NT2/D1 (cell line): ENCODE measurements at regions not wholly inside any gene's neighbourhood (a gene's known extent, or its start where the extent isn't known, plus 50 kb on each side); places are given as distances from the start of the nearest gene placed in this dataset.

Experiments used
- DNase-seq: peaks from one replicate; pipeline ENCODE4 v3.0.0-alpha.2; 2011; ENCODE audit warnings: low read depth, low spot score
- H3K27me3 ChIP-seq: 2 replicates; pipeline ENCODE4 v1.6.0; 2011; ENCODE audit warnings: mild to moderate bottlenecking; ENCODE audit not compliant: insufficient read length, insufficient read depth
- H3K36me3 ChIP-seq: 2 replicates; pipeline ENCODE4 v1.6.1; 2011; ENCODE audit warnings: mild to moderate bottlenecking, low read length, mixed read lengths; ENCODE audit not compliant: insufficient read depth, insufficient read length
- H3K4me1 ChIP-seq: 2 replicates; pipeline ENCODE4 v1.5.1; 2011; ENCODE audit not compliant: insufficient read depth, insufficient read length
- H3K4me3 ChIP-seq: 2 replicates; pipeline ENCODE4 v1.5.1; 2011; ENCODE audit warnings: low read depth; ENCODE audit not compliant: insufficient read length
- H3K9ac ChIP-seq: 2 replicates; pipeline ENCODE4 v1.6.0; 2011; ENCODE audit warnings: low read depth; ENCODE audit not compliant: insufficient read length
- H3K9me3 ChIP-seq: 2 replicates; pipeline ENCODE4 v1.5.1; 2011; ENCODE audit warnings: mild to moderate bottlenecking, low read length; ENCODE audit not compliant: insufficient read depth
- SUZ12 ChIP-seq: IDR thresholded peaks from 2 replicates; pipeline ENCODE4 v1.6.1; 2011; ENCODE audit not compliant: insufficient read length, insufficient read depth; ENCODE audit errors: extremely low read depth
- YY1 ChIP-seq: IDR thresholded peaks from 2 replicates; pipeline ENCODE4 v1.6.1; 2011; ENCODE audit not compliant: insufficient read length, insufficient read depth
- ZNF274 ChIP-seq: IDR thresholded peaks from 2 replicates; pipeline ENCODE4 v1.6.1; 2011; ENCODE audit warnings: mild to moderate bottlenecking, low read depth, low read length

GRCh38 chr11:95374105-95374504 lies 143.1 kb upstream of the SESN3 start:
- no peak for DNase-seq
- Histone ChIP-seq H3K27me3 (no peaks in the 10 kb centered on the region), H3K9ac (no peak overlapping the region), H3K36me3 (no peaks in the 10 kb centered on the region), H3K9me3 (peaks cover 6% of the 10 kb centered on the region; the same call in 1 of the 2 replicates), H3K4me3 (no peak overlapping the region), H3K4me1 (no peaks in the 10 kb centered on the region)
- no peak for TF ChIP-seq SUZ12

- Histone ChIP-seq H3K9ac (no peak overlapping the region), H3K36me3 (no peaks in the 10 kb centered on the region), H3K9me3 (peaks cover 6% of the 10 kb centered on the region; the same call in 1 of the 2 replicates), H3K4me3 (no peak overlapping the region), H3K4me1 (no peaks in the 10 kb centered on the region), H3K27me3 (no peaks in the 10 kb centered on the region)
- TF ChIP-seq YY1 (no peak), SUZ12 (no peak), ZNF274 (no peak)
- no peak for DNase-seq
Measured at GRCh38 chr11:95373241-95373640, 142.2 kb upstream of the SESN3 start.

- no peaks in the 10 kb centered on the region for H3K27me3 ChIP-seq
- peaks cover 6% of the 10 kb centered on the region; the same call in 1 of the 2 replicates for H3K9me3 ChIP-seq
- H3K36me3 ChIP-seq: no peaks in the 10 kb centered on the region
- no peak overlapping the region for H3K9ac ChIP-seq
- no peaks in the 10 kb centered on the region for H3K4me1 ChIP-seq
- no peak for TF ChIP-seq YY1
- no peak for TF ChIP-seq ZNF274
- TF ChIP-seq SUZ12: no peak
- no peak for DNase-seq
- H3K4me3 ChIP-seq: no peak overlapping the region
Measured at GRCh38 chr11:95372097-95372656, 141.2 kb upstream of the SESN3 start.

DNA sequence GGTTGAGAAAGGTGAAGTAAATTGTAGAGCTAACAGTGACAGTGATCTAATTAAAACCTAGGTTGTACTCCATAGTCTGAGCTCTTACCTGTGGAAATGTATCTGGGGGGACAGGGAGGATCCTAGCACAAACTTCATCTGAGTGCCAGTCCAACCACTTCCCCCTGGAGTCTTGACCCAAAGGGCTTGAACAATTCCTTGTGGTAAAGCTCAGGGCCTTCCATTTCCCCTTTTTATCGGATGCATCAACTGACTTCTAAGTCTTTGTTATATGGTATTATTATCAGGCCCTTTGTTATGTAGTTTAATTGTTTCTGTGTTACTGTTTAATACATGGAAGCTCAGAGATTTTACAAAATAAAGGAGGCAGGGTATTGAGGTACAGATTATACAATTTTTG lies 140.2 kb upstream of the SESN3 start:
- no peak for DNase-seq

DNA sequence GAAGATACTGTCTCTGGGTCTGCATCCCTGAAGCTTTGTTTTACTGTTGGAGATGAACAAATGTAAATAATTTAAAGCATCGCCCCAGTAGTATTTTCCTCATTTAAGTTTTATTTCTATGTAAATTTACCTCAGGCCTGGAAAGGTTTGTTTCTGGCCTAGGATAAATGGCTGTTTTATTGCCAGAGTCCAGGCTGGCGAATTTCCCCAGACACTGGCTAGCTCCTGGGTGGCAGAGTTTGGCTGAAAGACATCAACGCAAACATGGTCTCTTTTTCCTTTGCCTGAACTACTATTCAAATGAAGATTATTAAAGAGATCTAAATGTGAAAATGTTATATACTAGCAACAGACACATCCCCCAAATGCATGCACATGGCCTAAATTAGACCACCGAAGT lies 136.7 kb upstream of the SESN3 start:
- no peak for DNase-seq
- no peaks in the 10 kb centered on the region for H3K4me1 ChIP-seq
- H3K36me3 ChIP-seq: no peaks in the 10 kb centered on the region
- H3K9me3 ChIP-seq: no peaks in the 10 kb centered on the region
- H3K27me3 ChIP-seq: no peaks in the 10 kb centered on the region
- no peak overlapping the region for H3K4me3 ChIP-seq
- no peak for TF ChIP-seq SUZ12
- no peak for TF ChIP-seq ZNF274
- TF ChIP-seq YY1: no peak
- H3K9ac ChIP-seq: no peak overlapping the region

More for the DNA sequence above, 140.2 kb upstream of the SESN3 start:
- no peak overlapping the region for H3K4me3 ChIP-seq
- no peak for TF ChIP-seq YY1
- no peak for TF ChIP-seq ZNF274
- TF ChIP-seq SUZ12: no peak
- no peaks in the 10 kb centered on the region for H3K27me3 ChIP-seq
- H3K4me1 ChIP-seq: no peaks in the 10 kb centered on the region
- no peak overlapping the region for H3K9ac ChIP-seq
- no peaks in the 10 kb centered on the region for H3K36me3 ChIP-seq
- H3K9me3 ChIP-seq: peaks cover 6% of the 10 kb centered on the region; the same call in 1 of the 2 replicates

DNA sequence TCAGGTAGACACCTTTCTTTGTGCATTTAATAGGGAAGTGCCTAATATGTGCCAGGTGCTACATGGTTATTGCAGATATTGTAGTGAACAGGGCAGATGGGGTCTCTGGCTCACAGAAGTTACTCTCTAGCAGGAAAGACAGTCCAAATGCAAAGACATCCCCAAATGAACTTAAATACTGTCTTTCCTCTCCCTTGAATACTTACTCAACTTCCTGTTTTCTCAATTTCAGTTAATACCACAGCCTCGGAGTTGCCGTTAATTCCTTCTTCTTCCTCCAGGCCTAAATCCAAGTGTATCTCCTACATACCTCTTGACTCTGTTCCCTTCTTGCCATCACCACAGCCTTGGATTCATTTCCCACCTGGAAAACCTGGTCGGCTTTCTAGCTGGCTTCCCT lies 134.3 kb upstream of the SESN3 start:
- H3K4me1 ChIP-seq: no peaks in the 10 kb centered on the region
- no peak for DNase-seq
- TF ChIP-seq SUZ12: no peak
- TF ChIP-seq YY1: no peak
- TF ChIP-seq ZNF274: no peak
- H3K36me3 ChIP-seq: no peaks in the 10 kb centered on the region
- no peak overlapping the region for H3K9ac ChIP-seq
- H3K9me3 ChIP-seq: no peaks in the 10 kb centered on the region
- no peaks in the 10 kb centered on the region for H3K27me3 ChIP-seq
- H3K4me3 ChIP-seq: no peak overlapping the region

- DNase-seq: no peak
- H3K9ac ChIP-seq: no peak overlapping the region
- no peaks in the 10 kb centered on the region for H3K9me3 ChIP-seq
- no peaks in the 10 kb centered on the region for H3K4me1 ChIP-seq
- no peak overlapping the region for H3K4me3 ChIP-seq
- H3K27me3 ChIP-seq: no peaks in the 10 kb centered on the region
- no peaks in the 10 kb centered on the region for H3K36me3 ChIP-seq
- TF ChIP-seq ZNF274 (no peak), SUZ12 (no peak), YY1 (no peak)
Measured at GRCh38 chr11:95364324-95365295, 133.6 kb upstream of the SESN3 start.
